NCI-H1417 (cell line): ENCODE measurements at regions not wholly inside any gene's neighbourhood (a gene's known extent, or its start where the extent isn't known, plus 50 kb on each side); places are given as distances from the start of the nearest gene placed in this dataset.

Experiments
- DNase-seq, 3 experiments: peaks; one replicate each; lab custom pipeline; 2025; lab: John Stamatoyannopoulos, UW

- no peak for DNase-seq
These were observed 385.5 kb upstream of the SLC30A5 start for GRCh38 chr5:68708156-68708841.

DNA sequence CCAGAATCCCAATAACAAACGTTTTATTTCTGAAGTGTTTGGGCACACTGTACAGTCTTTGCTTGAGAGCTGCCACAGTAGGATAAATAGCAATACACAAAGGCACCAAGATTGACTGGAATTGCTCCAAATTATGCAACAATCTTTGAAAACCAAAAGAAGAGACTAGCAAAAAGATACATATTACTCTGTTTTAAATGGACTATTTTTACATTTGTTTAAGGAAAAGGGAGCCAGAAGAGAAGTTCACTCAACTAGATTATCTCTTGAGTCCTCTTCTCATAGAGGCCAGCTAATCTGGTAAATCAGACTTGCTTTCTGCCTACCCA, 385.0 kb upstream of the SLC30A5 start:
- no peak for DNase-seq

- DNase-seq = no peak
These were observed 384.6 kb upstream of the SLC30A5 start for GRCh38 chr5:68709239-68709638.

- no peak for DNase-seq
These were observed 383.3 kb upstream of the SLC30A5 start for GRCh38 chr5:68710514-68710913.

DNA sequence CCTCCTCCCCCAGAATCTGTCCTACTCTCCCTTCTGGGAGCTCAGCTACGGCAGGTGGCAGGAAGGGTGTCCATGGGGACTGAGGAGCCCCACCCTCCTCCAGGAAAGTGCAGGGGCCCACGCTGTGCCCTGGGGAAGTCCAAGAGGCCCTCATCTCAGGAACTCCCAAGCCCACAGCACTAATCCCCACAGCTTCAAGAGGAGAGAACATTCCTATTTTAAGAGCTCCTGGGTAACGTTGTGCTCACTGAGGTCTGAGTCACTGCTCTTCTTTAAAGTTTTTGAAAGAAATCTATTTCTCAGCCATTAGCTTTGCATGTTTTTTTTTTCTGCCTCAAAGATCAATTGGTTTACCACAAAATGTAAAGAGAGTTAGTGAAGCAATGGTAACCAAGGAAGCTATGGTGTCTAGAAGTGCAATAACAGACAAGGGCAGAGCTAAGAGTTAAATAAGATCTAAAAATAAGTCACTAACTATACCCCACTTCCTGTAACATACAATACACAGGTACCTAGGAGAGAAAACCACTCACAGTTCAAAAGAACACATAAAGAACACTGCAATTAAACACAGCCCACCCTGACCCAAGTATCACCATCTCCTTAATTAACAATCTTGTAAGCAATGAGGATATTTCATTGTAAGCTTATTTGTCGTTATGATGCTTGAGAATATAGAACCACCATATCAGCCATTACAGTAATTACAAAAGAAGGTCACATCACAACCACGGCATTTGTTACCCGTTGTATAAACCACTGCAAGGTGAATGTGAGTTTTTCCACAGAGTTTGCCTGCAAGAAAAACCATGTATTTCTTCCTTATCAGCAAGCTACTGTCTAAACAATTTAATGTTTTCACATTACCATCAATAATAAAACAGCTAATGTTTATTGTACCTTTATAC, 382.3 kb upstream of the SLC30A5 start:
- DNase-seq = peak in 2 of 3 experiments; percentile 1 to 17

DNA sequence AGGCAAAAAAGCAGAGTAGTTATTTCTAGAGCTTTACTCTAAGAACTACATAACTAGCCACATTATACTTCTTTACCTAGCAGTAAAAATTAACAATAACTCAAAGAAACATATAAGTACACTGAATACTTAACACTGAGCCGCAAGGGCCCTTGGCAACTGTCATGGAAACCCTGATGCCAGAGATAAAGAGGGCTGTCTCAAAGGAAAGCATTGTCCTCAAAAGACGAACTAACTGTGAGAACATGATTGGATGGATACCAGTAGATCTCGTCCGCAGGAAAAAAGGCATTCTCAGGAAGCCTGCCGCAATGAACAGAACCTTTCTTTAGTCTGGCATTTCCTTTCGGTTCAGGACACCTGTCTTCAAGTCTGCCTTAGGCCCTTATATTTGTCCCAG, 379.0 kb upstream of the SLC30A5 start:
- no peak for DNase-seq

GRCh38 chr5:68720884-68721610, 372.8 kb upstream of the SLC30A5 start:
- no peak for DNase-seq

- no peak for DNase-seq
These were observed 371.5 kb upstream of the SLC30A5 start for GRCh38 chr5:68722357-68722756.

DNA sequence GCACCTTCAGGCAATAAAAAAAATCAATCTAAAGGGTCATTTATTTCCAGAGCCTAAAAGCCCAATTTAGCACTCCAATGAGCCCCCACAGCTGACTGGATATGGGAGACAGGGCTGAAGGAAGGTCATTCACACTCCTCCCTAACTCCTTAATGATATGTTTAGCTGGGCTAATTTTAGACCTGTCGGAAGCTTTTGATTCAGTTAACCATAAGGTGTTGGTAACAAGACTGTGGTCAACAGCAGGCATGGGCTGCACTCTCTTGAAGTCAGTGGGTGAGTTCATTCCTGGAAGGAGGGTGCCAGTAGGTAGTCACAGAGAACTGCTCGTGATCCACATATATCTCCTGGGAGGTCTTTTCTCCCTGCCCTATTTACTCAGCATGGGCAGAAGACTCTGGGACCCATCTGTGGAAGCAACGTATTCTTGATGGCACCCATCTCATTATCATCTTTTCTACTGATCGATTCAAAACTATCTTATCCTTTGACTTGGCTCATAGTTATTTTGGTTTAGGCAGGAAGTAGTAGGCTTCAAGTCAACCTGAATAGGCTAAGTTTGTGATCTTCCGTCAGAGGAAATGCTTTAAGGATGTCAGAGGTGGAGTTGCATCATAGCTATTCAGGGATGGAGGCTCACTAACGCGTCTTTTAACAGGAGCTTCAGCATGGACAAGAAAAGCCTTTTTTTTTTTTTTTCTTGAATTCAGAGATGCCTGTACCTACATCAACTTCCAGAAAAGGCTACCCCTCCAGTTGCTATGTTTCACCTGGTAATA, 367.7 kb upstream of the SLC30A5 start:
- DNase-seq = no peak

DNA sequence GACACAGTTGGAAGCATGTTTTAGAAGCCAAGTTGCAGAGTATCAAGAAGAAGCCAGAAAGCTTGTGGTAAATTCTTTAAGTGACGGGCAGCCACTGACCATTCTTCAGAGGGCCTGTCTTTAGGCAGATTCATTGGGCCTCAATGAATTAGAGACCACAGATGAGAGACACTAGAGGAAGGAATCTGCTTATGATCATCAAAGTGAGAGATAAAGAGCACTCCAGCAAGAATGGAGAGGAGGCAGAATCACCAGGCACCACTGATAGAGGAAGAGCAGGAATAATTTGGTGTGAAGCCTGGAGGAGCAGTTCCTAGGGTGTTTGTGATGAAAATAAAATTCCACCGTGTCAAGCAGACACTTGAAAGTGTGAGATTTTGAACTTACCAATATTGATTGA, 365.9 kb upstream of the SLC30A5 start:
- DNase-seq = no peak

DNA sequence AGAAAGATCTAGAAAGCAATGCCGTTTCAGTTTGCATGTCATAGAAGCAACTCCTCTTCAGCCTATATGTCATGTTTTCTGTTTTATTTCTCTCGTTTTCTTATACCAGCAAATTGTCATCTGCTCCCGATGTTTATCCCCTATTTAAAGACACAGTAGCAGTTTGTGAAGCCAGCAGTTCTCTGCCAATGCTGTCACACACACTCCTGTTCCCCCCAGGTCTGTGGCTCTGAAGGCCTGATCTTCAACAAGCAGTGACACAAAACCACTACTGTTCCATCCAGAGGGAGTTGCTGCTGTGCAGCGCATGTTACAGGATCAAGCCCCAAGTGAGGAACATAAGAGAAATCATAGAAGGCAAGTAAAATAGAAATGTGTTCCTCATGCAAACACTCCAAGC, 364.1 kb upstream of the SLC30A5 start:
- DNase-seq = no peak

DNA sequence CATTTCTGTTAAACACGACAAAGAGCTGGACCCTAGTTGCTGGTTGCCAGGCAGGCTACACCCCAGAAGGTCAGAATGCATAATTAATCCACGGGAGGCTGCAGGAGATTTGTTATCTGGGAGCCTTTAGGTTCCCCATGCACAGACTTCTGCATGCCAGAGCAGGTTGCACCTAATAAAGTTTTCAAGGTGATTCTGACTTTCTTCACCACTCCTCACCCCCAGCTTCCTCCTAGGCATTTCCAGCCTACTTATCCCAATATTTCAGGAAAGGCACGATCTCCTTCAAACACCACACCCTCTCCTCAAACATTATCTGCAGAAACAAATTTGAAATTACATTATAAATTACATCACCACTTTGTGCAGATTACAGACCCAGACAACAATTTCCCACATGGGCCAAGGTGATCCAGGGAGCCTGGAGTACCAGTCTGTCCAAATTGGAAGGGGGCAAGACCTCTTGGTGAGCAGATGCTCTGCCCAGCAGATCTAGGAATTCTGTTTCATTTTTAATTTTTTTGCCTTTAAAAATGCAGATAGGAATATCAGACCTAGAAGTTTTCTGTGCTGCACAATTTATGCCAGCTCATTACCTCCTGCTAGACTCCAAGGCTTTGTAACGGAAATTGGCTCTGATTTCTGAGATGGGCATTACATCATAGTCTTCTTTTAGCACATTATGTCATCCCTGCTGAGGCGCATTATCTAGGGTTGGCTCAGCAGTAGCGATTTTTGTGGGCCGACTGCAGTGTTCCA, 363.4 kb upstream of the SLC30A5 start:
- DNase-seq = peak in 2 of 3 experiments; percentile 7 to 44

DNA sequence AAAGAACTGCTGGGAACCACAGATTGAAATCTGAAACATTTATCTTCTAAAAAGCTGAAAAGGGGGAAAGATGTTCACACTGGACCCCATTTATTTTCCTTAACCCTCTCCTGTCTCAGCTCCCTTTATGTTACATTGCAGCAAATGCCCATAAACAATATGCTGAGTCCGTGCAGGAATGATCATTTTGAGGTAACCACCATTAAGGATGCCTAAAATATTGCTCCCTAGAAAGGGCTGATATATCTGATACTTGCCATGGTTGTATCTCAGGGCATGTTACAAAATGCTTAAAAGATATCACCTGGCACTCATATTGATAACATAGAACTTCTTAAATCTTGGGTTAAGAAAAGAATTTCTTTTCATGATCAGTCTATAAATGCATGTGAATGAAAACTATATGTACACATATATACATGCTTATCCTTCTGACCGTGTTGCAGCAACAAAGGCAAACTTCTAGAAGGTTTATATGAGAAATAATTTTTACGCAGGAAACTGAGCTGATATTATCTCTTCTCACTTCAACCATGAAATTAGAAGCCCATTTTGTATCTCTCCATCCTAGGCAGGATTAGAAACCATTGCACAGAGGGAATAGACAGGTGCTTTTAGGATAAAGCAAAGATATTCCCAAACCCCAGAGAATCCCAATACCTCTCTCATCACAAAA, 362.7 kb upstream of the SLC30A5 start:
- DNase-seq = no peak

DNA sequence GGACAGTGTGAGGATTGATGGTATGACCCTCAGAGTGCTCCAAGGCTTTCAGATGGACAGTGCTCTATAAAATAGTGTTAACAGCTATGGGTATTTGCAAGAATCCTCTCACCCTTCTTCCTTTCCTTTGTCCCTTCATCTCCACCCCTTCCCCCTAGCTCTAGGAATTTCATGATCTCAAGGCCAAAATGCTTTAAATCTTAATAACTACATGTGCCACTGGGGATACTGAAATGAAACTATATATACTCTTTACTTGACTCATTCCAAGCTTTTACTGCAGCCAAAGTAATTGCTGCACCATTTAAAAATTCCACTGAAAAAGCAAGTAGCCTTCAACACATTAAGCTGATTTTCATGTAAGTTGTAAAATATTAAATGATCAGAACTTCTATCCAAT, 361.6 kb upstream of the SLC30A5 start:
- no peak for DNase-seq

- no peak for DNase-seq
These were observed 359.0 kb upstream of the SLC30A5 start for GRCh38 chr5:68734781-68735180.

- no peak for DNase-seq
These were observed 355.6 kb upstream of the SLC30A5 start for GRCh38 chr5:68738236-68738635.

GRCh38 chr5:68738841-68739240, 355.0 kb upstream of the SLC30A5 start:
- DNase-seq = no peak

GRCh38 chr5:68739752-68740151, 354.1 kb upstream of the SLC30A5 start:
- peak in 1 of 3 experiments; percentile 58 for DNase-seq

GRCh38 chr5:68740226-68740910, 353.4 kb upstream of the SLC30A5 start:
- peak in 1 of 3 experiments; percentile 91 for DNase-seq

DNA sequence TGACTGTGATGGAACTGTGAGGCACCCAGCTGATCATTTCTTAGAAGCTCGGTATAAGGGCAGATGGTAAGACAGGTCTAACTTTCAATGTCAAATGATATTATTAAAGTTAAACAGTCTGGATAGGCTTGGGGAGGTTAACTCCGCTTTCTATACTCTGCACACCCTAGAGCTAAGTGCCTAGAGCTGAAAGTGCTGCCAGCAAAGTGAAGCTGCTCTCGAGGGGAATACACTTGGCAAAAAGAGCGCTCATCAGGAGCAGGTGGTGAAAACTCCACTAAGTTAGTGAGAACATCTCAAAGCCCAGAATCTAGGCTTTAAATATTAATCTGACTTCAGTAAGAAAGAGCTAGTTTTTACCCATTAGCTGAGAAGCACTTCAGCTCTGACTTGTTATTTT, 349.6 kb upstream of the SLC30A5 start:
- DNase-seq = no peak
